NOMO-1 treated with dmso at 0.1 percent for 144 hours (cell line): ENCODE measurements at regions not wholly inside any gene's neighbourhood (a gene's known extent, or its start where the extent isn't known, plus 50 kb on each side); places are given as distances from the start of the nearest gene placed in this dataset.
"Not testable (repeated sequence)": the region's sequence is repeated elsewhere in the genome, so short reads cannot be mapped to it uniquely, and the experiment has no call there.

Experiments used
- DNase-seq: peaks from one replicate; lab custom pipeline; 2025; ENCODE audit not compliant: unreplicated experiment; lab: John Stamatoyannopoulos, UW

DNA sequence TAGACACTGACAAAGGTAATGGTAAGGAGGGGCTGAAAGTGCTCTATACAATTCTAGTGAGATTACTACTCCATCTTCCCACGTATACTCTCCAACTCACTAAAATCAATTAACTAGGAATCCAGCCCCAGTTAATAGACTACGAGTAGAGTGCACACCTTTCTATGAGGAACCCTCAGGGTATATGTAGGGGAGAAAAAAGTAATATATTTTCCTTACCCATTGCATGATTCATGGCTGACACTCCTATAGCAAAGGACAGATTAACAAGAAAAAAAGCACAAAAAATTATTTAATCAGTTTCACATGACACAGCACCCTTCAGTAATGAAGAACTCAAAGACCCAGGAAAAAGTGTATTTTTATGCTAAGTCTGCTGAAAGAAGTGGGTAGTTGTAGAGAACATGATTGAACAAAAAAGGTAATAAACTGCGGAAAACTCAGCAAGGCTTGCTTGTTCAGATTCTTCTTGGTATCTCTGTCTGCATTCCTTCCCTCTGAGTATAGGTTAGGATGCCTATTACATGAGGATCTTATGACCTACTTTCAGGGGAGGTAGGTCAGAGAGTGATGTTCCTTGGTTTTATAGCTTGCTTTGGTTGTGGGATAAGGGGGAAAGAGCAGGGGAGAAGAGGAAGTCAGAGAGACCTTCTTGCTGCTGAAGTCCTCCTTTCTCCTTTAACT is 342.0 kb upstream of the DLGAP1 start:
- DNase-seq: no peak

DNA sequence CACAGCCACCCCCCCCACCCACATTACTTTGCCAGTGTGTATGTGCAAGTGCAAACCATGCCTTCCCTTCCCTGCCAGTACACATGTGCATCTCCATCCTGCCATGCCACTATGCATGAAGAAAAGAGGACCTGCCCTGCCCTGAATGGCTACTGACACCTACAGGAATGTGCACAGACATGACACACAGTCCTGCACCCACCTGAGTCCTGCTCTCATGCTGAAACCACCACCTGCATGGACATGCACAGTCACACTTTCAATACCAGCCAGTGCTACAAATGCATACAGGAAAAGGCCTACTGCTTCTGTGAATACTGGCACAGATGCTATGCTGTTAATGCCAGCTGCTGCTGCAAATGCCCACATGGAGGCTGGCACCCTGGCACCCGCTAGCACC is 334.4 kb upstream of the DLGAP1 start:
- no peak for DNase-seq

DNA sequence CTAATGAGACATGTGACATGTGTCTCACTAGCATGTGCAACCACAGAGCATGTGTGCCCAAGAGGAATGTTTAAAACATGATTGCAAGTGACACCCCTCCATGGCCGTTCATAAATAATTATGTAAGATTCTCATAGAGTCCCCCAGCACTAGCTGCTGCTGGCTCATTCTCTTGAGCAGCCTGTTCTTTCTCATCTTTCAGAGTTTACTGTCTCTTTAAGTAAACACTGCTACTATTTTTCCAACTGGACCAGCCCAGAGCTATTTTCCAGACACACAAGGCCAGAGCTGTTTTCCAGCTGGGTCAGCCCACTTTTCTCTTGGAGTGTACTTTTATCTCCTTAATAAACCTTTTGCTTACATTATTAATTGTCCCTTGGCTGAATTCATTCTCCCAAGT is 326.8 kb upstream of the DLGAP1 start:
- DNase-seq: no peak

GRCh38 chr18:4765401-4765800 is 310.3 kb upstream of the DLGAP1 start:
- DNase-seq: no peak

- DNase-seq: no peak
Measured at GRCh38 chr18:4762330-4762729, 307.2 kb upstream of the DLGAP1 start.

- no peak for DNase-seq
Measured at GRCh38 chr18:4758980-4759379, 303.9 kb upstream of the DLGAP1 start.

DNA sequence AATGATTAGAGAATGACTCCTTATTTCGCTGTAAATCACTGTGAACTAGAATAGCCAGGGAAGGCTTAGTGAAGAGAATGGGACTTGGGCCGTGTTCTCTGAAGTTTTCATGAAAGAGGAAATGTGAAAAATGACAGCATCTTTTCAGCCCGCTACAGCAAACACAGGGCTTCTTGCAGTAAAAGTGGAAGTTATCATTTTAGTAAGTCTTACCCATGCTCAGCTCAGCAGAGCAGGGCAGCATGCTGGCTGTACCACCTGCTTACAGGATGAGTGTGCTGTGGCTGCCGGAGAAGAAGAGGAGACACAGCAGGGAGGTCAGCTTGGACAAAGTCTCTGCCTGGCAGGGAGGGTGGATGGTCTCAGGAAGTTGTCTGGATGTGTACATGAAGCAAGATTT is 300.7 kb upstream of the DLGAP1 start:
- no peak for DNase-seq

DNA sequence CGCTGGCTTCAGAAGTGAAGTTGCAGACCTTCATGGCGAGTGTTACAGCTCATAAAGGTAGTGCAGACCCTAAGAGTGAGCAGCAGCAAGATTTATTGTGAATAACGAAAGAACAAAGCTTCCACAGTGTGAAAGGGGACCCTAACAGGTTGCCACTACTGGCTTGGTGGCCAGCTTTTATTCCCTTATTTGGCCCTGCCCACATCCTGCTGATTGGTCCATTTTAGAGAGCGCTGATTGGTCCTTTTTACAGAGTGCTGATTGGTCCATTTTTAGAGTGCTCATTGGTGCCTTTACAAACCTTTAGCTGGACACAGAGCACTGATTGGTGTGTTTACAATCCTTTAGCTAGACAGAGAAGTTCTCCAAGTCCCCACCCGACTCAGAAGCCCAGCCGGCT is 298.0 kb upstream of the DLGAP1 start:
- not testable (repeated sequence) for DNase-seq

- DNase-seq: no peak
Measured at GRCh38 chr18:4751523-4751922, 296.4 kb upstream of the DLGAP1 start.

- no peak for DNase-seq
Measured at GRCh38 chr18:4750393-4751346, 295.6 kb upstream of the DLGAP1 start.

DNA sequence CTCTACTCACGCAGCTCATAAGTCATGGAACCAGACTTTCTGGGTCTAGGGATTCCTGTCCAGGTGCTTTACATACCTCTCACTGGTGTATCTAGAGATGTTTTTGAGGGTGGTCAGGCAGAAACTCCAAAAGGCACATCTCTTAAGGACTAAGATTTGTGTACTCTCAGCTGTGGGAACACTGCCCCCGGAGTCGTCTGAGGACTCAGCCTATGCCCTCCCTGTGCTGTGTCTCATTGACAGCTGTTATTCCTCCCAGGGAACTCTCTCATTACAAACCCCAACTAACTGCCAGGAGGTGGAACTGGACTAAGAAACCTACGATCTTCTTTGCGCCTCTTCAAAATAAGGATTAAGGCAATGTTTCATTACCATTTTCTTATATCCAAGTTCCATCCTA is 293.9 kb upstream of the DLGAP1 start:
- DNase-seq: no peak

- no peak for DNase-seq
Measured at GRCh38 chr18:4734903-4735302, 279.8 kb upstream of the DLGAP1 start.

GRCh38 chr18:4734021-4734420 is 278.9 kb upstream of the DLGAP1 start:
- DNase-seq: no peak

GRCh38 chr18:4721545-4721944 is 266.4 kb upstream of the DLGAP1 start:
- DNase-seq: no peak

DNA sequence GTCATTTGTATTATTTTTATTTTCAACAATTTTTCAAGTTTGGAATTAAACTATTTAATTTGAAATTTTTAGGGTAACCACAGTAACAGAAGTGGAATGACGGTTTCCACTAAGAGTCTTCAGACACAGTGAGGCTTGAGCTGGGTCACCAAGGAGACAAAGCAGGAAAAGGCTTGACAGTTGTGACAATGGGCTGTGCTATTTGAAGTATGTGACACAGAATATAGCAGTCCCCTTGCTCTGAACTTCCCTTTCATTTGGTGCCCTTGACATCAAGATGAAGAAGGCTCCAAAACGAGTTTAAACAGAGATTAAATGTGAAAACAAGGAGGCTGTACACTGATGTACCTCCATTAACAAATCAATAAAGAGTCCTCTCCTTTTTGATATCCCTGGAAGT is 265.4 kb upstream of the DLGAP1 start:
- no peak for DNase-seq

- no peak for DNase-seq
Measured at GRCh38 chr18:4705894-4706293, 250.8 kb upstream of the DLGAP1 start.

DNA sequence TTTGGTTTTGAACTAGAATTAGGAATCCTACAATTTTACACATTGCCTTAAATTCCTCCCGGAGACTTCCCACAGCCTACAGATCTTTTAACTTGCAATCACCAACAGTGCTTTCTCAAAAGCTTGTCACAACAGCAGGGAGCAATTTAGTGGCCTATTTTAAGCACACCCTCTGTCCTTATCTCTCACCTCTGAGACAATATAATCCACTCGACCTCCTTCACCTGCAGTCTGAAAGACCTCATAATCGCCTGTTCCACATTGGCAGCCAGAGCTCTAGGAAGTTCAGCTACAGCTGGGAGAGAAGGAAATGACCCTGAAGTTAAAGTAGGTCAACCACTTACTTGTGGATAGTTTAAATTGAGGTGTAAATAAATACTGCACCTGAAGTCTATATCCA is 249.7 kb upstream of the DLGAP1 start:
- DNase-seq: no peak

GRCh38 chr18:4691836-4692235 is 236.7 kb upstream of the DLGAP1 start:
- no peak for DNase-seq

GRCh38 chr18:4678685-4679084 is 223.6 kb upstream of the DLGAP1 start:
- not testable (repeated sequence) for DNase-seq

DNA sequence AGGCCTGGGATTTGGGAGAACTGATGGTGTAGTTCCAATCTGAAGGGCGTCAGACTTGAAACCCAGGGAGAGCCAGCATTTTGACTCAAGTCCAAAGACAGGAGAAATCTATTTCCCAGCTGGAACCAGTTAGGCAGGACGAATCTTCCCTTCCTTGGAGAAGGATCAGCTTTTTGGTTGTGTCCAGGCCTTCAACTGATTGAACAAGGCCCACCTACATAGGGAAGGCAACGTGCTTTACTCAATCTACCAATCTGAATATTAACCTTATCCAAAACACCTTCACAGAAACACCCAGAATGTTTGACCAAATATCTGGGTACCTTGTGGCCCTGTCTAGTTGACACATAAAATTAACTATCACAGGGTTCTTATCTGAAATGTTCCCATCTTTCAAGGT is 221.9 kb upstream of the DLGAP1 start:
- DNase-seq: no peak

GRCh38 chr18:4672162-4672561 is 217.1 kb upstream of the DLGAP1 start:
- DNase-seq: no peak

- no peak for DNase-seq
Measured at GRCh38 chr18:4658804-4659203, 203.7 kb upstream of the DLGAP1 start.
